Tongue (tissue), 1 donor: ENCODE measurements at regions not wholly inside any gene's neighbourhood (a gene's known extent, or its start where the extent isn't known, plus 50 kb on each side); places are given as distances from the start of the nearest gene placed in this dataset.
A peak's percentile ranks its signal among the peaks of the same experiment; 100 is the strongest.

Experiments used
- DNase-seq: peaks from one replicate; pipeline ENCODE4 v3.0.0-alpha.2; 2015

DNA sequence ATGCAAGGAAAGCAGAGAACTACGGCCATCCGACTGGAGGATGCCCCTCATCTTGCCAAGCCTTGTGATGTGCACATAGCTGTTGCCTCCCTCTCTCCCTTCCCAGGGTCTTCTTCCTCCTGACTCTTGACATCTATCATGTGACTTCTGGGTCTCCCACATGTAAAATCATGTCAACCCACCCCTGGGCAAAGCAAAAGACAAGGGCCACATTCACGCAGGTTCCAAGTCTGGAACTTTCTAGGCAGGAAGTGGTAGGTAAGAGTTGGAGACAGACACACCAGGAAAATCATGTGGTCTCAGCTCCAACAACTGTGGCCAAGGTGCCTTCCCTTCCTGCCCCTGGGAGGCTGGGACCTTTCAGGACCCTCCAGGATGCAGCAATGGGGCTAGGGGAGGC lies 187.3 kb downstream of the CXCL12 start:
- no peak for DNase-seq

DNA sequence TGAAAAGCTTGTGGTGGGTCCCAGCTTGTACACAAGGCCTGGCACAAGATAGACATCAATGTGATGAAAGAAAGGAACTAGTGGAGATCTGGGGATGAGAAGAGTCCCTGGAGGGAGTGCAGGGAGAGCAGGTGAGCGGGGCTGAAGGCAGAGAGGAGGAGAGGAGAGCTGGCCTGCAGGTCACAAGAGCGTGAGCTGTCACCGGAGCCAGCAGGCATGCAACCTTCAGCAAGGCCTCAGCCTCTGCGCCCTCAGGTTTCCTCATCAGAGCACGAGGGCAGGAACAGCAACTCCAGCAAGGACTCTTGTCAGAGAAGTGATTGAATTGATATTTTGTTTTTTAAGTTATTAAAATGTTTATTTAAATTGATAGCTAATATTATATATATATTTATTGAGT lies 188.6 kb downstream of the CXCL12 start:
- DNase-seq: no peak

DNA sequence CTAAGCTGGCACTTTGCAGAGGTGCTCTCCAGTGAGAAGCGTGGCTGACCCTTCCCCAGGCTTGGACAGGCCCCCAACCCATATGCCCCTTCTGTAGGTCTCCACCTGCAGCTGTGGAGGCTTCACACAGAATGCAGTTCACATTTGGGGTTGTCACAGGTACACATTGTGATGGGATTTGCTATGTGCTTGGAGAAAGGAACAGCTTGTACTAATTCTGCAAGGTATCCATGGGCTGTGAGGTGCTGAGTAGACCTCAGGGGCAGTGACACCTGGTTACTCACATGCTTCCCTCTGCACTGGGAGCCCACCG lies 188.9 kb downstream of the CXCL12 start:
- no peak for DNase-seq

DNA sequence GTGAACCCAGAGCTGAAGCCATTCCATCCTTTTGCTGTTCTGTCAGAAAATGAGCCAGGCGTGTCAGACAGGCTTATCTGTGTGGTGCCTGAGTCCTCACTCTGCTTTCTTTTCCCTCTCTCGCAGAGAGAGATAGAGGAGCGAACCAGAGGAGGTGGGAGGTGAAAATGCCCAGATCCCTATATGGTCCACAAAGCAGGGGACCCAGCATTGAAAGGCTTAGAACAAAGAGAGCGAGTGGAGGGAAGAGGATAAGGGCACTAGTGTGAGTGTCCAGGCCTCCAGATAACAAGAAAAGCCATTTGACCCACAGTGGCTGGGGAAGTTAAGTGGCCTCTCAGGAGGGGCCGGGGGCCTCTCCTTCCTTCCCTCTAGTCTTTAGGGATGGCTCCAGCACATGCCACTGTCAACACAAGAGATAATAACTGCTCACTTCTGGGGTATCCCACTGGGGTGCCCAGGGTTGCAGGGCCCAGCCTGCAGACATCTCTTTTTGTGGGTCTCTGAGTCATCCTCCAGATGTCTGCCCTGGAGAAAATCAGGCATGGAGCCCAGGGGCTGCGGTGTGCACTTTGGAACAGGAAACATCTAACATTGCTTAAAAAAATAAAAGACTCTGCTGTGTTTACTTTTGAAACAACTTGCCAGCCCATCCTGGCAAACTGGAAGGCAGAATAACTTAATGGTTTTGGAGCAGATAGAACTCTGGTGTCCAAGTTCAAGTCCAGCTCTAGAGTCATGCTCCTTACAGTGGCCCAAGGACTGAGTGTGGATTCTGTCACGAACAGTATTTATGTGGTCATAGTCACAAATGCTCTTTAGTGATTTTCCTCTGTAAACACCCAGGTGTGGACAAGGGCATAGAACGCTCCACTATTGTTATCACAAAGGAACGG lies 189.5 kb downstream of the CXCL12 start:
- peak; percentile 50 for DNase-seq

DNA sequence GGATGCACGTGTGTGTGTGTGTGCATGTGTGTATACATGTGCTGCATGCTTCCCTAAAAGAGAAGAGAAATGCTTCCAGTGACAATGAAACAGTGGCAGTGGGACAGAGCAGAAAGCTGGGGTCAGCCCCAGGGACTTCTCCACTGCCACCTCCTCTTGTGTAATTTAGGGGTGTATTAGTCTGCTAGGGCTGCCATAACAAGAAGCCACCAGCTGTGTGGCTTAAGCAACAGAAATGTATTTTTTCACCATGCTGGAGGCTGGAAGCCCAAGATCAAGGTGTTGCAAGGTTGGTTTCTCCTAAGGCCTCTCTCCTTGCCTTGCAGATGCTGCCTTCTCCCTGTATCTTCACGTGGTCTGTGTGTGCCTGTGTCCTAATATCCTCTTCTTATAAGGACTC lies 190.5 kb downstream of the CXCL12 start:
- no peak for DNase-seq

DNA sequence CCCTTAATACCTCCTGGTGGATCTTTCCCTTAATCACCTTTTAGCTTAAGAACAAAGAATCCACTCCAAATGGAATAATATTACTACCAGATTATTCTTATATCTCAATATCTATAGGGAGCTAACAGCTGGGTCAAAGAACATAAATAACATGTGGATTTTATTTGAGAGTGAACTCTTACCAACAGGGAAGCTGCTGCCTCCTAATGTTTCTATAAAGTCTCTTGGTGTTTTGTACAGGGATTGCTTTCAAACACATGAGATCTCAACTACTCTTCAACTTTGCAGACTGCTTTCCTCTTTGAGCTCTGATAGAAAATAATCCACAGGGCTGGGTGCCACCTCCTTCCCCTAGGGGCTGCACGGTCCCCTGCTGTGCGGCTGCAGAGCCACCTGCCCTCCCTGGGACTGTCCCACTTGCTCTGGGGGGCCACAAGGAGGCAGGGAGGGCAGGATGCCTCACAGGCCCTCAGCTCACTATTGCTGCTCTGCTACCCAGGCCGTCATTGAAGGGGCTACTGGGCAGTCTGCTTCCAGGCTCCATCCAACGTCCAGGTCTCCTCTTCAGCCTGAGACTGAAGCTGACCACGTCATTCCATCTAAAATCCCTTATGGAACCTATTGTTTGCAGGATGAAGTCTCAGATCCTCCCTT lies 191.2 kb downstream of the CXCL12 start:
- DNase-seq: no peak

DNA sequence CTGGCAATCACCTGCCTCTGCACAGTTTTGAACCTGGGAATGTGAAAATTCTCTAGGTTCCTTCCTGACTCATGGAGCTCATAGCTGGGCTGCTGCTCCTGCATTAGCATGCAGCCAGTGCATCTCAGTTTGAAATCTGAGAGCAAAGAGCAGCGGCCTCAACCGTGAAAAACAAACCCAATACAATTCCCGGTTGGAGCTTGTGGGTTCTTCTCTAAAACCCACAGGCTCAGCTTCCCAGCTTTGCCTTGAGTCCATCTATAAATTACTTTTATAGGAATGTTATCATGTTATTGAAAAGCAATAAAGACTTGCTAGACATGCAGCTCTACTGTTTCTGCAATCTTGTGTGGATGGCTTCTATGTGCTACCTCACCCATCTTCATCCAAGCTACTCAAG lies 191.7 kb downstream of the CXCL12 start:
- no peak for DNase-seq

DNA sequence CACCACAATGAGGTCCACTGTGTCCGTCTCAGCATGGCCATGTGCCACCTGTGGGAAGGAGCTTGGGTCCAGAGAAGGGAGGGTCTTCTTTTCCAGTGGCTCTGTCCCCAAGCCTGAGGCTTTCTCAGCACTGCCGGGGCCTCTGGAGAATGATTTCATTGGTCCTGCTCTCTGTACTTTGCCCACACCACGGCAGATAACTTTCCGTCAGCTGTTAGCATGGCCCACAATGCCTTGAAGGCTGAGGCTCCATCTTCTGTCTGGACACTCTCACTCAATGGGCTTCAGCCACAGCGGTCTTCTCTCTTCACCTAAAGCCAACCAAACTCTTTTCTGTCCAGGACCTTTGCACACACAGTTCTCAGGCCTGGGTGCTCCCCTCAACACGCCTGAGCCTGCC lies 192.5 kb downstream of the CXCL12 start:
- no peak for DNase-seq

DNA sequence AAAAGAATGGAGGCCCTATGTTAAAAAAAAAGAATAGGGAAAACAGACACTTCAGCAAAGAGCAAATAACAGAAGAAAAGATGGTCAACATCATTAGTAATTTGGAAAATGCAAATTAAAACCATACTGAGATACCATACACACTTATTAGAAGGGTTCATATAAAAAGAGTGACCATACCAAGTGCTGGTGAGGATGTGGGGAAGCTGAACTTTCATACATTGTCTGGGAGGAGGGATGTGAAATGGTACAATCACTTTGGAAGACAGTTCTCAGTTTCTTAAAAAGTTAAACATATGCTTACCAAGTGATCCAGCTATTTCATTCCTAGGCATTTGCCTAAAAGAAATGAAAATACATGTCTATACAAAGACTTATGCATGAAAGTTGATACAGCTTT lies 194.4 kb downstream of the CXCL12 start:
- DNase-seq: no peak

DNA sequence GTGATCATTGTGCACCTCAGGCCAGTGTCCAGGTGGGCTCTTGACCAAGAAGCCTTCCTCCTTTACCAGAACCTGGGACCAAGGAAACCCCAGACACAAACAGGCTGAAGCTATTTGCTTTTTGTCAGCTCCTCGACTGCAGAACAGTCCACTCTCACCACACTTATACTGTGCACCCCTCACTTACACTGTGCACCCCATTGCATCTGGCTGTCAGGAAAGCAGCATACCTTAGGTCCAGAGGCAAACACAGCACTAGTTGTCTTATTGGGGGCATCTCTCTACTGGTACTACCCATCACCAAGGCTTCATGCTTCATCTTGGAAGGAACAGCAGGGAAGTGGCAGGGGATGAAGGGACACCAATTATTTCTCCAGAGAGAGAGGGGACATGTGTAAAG lies 198.1 kb downstream of the CXCL12 start:
- DNase-seq: no peak

DNA sequence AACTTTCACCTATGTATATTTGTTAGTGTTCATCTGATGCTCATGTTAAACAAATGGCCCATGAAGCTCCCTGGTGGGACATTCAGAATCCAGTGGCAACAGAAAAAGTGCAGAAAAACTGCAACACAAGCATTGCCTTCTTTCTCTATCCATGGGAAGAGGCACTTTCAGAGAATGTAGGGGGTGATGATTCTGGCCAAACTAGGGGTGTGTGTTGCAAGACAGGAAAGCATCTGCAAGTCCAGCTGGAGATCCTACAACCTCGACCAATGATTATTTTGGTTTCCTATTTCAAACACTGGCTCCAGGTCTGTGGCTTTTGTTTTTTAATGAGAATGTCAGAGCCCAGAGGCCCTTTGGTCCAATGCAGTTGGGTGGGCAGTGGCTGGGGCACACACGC lies 198.7 kb downstream of the CXCL12 start:
- peak; percentile 48 for DNase-seq

DNA sequence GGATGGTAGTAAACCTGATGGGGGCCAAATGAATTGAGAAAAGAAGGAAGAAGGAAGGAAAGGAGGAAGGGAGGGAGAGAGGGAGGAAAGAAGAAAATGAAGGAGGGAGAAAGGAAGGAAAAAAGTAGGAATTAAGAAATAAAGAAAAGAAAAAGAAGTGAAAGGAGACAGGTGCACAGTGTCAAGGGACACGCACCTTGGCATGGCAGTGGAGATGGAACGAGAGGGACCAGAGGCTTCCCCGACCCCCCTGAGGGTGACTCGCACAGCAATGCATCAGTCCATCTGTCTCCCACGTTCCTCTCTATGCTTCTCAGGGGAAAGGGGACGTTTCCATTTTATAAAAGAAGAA lies 199.6 kb downstream of the CXCL12 start:
- DNase-seq: no peak

DNA sequence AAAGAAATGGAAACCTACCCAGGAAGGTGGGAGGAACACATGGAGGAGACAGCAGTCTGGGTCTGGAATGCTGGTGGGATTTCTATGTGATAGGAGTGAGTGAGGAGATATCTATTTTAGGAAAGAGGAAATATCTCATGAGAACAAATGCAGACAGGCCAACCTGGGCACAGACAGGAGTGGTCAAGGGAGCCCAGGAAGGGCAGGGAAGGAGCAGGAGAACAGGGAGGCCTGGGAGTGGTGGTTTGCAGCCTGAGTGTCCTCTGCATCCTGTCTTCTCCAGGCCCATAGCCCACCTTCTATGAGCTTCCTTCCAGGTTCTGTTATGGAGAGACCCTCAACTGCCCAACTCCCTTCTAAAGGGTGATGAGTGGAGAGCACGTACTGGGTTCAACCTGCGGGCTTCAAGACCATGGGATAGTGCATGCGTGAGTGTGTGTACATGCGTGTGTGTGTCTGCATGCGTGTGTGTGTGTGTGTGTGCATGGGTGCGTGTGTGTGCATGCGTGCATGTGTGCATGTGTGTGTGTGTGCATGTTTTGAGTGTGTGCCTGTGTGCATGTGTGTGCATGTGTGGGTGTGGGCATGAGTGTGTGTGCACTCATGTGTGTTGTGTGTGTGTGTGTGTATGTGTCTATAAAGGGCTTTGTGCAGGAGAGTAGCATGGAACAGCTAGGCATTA lies 200.1 kb downstream of the CXCL12 start:
- DNase-seq: no peak

DNA sequence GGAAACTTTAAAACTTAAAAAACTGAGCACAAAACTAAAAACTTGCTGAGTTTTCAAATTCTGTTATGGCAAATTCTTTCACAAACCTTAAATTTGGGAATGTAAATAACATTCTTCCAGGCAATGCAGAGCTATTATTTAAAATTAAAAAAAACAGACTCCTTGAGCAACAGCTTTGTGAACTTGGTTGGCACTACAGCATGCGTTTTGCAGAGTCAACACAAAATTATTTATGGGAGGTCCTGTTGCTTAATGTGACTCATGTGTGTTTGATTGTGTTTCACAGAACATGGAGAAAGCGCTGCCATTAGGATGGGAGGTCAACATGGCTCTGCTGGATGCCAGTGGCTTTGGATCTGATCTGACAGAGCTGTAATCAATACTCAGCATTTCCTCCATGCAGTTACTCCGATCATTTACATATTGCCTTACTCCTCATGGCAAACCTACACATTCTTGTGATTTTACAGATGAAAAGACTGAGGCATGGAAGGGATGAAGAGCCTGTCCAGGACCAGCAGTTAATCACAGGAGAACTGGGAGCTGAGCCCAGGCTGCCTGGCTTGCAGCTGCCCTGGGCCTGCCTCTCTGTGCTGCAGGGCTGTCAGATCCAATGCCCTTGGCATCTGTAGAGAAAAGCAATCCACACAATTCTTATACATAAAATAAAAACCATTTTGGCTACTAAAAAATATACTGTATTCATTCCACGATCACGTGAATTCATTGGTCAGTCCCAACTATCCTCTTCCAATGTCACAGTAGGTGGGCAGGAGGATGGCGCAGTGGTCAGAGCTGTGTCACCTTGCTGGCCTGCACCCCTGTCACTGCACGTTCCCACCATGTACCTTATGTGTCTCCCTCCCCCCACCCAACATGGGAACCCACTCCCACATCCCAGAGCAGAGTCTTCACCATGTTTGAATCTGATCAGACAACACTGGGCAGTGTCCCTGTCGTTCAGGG lies 200.9 kb downstream of the CXCL12 start:
- no peak for DNase-seq

DNA sequence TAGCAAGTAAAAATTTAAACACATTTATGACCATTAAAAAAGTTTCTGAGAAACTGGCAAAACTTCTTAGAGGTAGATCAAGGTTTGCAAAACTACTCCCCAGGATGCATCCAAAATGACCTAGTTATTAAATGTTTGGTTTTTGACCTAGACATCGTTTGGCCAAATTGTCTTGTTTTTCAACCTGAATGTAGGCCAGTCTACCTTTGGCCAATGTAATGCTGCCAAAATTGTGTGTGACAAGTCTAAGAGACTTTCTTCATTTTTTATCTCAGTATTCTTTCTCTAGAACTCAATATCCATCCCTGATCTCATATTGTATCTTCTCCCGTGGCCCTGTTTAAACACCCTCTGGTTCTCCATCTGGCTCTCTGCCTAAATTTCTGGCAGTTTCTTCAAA lies 202.0 kb downstream of the CXCL12 start:
- no peak for DNase-seq

DNA sequence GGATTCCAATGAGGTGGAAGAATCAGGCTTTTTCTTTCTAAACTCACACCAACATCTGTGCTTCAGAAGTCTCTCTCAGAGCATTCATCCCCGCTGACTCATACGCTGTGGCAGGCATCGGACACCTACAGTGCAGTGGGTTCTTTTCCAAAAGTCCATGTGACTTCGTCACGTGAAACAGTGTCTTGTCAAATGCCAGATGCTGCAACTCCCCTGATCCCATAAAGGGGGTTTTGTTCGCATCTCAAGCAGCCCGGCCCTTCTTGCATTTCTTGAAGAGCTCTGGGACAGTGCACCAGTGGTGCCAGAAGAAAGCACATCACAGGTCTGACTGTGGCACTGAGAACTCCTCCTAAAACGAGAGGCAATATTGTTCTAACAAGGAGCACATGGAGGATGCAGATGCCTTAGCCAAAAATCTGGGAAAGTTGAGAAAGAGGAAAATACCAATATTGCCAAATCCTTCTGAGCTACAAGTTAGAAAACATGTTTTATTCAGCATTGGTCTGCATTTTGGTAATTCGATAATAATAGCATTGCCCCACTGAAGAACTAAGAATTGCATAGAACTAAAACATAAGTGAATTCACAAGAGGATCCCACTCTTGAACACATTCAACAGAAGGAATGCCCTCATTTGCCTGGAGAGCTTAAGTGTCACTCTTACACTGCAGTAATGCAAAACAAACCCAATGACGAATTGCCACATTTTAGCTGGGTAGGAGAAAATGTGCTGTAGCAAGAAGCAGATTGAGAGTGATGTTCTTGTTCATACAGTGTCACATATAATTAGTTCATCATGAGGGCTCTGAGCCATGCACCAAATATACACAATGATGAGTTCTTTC lies 204.4 kb downstream of the CXCL12 start:
- peak; percentile 68 for DNase-seq

DNA sequence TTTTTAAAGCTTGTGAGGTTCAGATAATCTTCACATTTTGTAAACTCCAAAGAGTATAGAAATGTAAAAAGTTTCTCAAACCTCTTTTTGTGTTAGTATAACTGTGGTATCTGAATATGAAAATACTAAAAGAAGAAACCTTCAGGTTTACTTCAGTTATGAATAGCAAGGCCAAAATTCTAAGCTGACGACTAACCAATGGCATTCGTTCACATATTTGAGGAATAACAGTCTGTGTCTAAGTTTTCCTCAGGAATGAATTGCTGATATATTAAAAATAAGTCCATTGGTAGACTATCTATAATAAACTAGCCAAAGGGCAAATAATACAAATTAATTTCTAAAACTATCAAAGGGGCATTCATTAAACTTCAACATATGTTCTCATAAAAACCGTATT lies 206.0 kb downstream of the CXCL12 start:
- DNase-seq: no peak

DNA sequence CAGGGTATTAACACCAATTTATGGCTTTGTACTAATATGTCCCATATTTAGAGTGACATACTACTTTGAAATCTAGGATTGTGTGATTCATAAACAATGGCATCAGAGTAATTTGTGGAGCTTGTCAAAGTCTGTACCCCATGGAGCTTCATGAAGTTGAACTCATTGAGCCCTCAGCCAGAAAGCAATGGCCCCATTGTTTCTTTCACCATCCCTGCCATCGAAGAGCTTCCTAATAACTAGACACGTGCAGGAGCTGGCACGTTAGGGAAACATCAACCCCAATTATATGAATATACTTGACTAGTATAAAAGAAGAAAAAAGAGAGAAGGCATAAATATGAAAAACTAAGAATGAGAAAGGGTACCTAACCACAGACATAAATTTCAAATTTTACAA lies 206.6 kb downstream of the CXCL12 start:
- no peak for DNase-seq

DNA sequence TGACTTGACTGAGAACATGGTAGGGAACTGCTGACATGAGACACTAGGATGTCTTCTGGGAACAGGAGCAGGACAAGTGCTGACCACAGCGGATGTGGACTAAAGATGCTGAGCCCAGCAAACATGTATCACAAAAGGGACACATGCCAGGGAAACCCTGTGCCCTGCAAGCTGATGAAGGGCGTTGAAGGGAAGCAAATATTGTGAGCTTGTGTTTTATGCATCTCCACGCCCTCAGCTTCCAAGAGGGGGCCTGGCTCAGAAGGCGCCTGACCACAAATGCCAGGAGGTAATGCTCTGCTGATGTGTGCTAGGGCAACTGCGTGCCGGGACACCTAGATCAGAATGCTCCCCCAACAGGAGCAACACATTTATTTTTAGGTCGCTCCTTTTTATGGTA lies 207.3 kb downstream of the CXCL12 start:
- no peak for DNase-seq

DNA sequence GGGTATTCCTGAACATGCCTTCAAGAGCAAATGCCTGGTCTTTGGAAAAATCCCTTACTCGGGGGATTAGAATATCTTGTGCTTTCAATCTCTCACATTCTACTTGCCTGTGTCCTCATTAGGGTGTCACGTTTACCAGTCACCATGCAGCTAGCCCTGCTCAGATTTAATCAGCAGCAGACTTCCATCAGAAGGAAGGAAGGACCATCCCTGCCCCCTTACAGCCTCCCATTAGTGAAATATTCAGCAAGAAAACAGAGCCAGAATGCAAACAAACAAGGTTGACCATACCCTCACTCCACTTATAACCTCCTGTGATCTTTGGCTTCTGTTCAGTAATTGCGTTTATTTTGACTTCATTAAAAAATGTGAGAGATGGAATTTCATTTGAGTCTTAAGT lies 208.6 kb downstream of the CXCL12 start:
- DNase-seq: no peak

DNA sequence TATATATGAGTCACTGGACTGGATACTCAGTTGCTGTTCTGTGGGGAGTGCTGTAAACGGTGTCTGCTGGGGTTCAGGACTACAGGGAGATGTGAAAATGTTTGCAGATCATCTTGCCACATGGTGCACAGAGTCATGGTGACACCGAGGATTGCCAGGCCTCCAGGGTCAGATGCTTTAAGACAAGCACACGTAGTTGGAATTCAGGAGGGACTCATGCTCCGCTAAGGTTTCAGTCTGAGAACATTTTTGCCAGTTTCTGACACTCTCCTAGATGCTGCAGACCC lies 211.3 kb downstream of the CXCL12 start:
- no peak for DNase-seq
